ENCODE measurements at regions not wholly inside any gene's neighbourhood (a gene's known extent, or its start where the extent isn't known, plus 50 kb on each side); places are given as distances from the start of the nearest gene placed in this dataset.

DNA sequence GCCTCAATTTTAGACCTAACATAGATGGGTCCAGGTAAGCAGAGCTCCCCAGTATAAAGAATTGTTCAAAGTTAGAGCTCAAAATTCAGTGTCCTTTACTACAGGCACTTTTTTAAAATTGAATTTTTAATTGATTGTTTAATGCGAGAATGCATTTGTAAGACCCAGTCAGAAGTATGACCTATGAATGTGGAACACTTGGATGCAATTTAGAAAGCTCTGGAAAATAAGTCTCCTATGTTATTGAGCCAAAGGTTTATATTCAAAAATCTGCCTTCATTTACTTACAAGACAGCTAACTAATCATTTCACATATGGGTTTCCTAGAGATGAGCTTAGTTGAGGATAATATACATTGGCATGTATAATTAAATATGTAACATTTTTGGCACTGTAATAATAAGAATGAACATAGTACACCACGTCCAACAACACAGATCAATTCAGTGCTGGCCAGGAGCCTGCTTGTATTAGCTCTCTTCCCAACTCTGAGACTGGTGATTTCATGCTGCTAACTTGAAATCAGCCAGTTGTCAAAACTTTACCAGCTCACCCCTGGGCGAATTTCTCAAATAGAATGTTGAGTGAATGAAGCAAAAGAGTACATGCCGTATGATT, 197.2 kb upstream of the NPY2R start:
- no peaks in the 10 kb centered on the region for H3K27me3 ChIP-seq (ENCODE audit: insufficient read depth, low read depth)
- no peaks in the 10 kb centered on the region for H3K79me2 ChIP-seq (ENCODE audit: insufficient read depth, low read depth)
- TF ChIP-seq, protein P1, sequence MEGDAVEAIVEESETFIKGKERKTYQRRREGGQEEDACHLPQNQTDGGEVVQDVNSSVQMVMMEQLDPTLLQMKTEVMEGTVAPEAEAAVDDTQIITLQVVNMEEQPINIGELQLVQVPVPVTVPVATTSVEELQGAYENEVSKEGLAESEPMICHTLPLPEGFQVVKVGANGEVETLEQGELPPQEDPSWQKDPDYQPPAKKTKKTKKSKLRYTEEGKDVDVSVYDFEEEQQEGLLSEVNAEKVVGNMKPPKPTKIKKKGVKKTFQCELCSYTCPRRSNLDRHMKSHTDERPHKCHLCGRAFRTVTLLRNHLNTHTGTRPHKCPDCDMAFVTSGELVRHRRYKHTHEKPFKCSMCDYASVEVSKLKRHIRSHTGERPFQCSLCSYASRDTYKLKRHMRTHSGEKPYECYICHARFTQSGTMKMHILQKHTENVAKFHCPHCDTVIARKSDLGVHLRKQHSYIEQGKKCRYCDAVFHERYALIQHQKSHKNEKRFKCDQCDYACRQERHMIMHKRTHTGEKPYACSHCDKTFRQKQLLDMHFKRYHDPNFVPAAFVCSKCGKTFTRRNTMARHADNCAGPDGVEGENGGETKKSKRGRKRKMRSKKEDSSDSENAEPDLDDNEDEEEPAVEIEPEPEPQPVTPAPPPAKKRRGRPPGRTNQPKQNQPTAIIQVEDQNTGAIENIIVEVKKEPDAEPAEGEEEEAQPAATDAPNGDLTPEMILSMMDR (conservative IDR thresholded peaks at IDR 0.05; ENCODE audit: low read depth, low read length): no peak
- H4K20me1 ChIP-seq (ENCODE audit: insufficient read depth): no peaks in the 10 kb centered on the region
- H3K4me3 ChIP-seq (IDR thresholded peaks at IDR 0.05; ENCODE audit: insufficient read depth, low read depth, low read length): no peak overlapping the region
- no peaks in the 10 kb centered on the region for H3K36me3 ChIP-seq (ENCODE audit: insufficient read depth)
- no peak overlapping the region for H3K4me2 ChIP-seq
- H2AFZ ChIP-seq (ENCODE audit: low read depth): no peak overlapping the region
- no peaks in the 10 kb centered on the region for H3K4me1 ChIP-seq (ENCODE audit: low read depth, poor library complexity, severe bottlenecking)
- no peak overlapping the region for H3K9ac ChIP-seq
- H3K27ac ChIP-seq: no peak overlapping the region

DNA sequence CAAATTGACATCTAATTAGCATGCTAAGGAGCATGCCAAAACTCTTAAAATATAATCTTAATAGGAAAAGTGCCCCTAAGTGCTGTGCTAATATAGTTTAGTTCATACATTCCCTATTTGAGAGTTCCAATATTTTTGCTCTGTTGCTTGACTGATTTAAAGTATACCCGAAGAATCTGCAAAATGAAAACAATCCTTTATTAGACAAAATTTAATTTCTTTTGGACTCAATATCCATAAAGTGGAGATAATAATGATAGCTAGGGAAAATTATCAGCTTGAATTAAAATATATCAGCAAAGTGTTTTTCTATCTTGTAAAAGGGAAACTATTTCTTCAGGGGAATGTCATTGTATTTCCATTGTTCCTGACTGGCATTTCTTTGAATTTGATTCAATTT, 196.0 kb upstream of the NPY2R start:
- Histone ChIP-seq H3K9ac (no peak overlapping the region), H4K20me1 (ENCODE audit: insufficient read depth) (no peaks in the 10 kb centered on the region), H3K36me3 (ENCODE audit: insufficient read depth) (no peaks in the 10 kb centered on the region), H3K27me3 (ENCODE audit: insufficient read depth, low read depth) (no peaks in the 10 kb centered on the region), H3K79me2 (ENCODE audit: insufficient read depth, low read depth) (no peaks in the 10 kb centered on the region), H3K27ac (no peak overlapping the region), H3K4me2 (no peak overlapping the region), H3K4me1 (ENCODE audit: low read depth, poor library complexity, severe bottlenecking) (no peaks in the 10 kb centered on the region), H2AFZ (ENCODE audit: low read depth) (no peak overlapping the region), H3K4me3 (IDR thresholded peaks at IDR 0.05; ENCODE audit: insufficient read depth, low read depth, low read length) (no peak overlapping the region)
- TF ChIP-seq, protein P1 (conservative IDR thresholded peaks at IDR 0.05; ENCODE audit: low read depth, low read length): no peak

DNA sequence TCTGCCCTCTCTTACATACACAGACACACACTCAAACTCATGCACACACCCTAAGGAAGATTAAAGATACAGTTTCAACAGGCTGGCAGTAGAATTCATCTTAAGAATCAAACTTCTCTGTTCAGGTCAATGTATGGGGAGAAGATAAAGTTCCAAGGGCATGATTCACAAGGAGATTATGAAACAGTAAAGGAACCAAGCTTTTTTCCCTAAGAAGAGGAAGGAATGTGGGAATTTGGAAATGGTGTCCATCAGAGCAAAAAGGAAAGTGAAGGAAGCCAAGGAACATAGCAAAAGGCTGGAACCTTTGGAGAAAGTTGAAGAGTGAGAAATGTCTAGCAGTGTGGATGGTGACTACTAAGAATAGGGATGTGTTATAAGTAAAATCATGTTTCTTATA, 191.0 kb upstream of the NPY2R start:
- no peak overlapping the region for H3K4me3 ChIP-seq (IDR thresholded peaks at IDR 0.05; ENCODE audit: insufficient read depth, low read depth, low read length)
- H3K9ac ChIP-seq: no peak overlapping the region
- H2AFZ ChIP-seq (ENCODE audit: low read depth): no peak overlapping the region
- H3K36me3 ChIP-seq (ENCODE audit: insufficient read depth): no peaks in the 10 kb centered on the region
- no peaks in the 10 kb centered on the region for H3K4me1 ChIP-seq (ENCODE audit: low read depth, poor library complexity, severe bottlenecking)
- TF ChIP-seq, protein P1 (conservative IDR thresholded peaks at IDR 0.05; ENCODE audit: low read depth, low read length): no peak
- H3K4me2 ChIP-seq: no peak overlapping the region
- no peaks in the 10 kb centered on the region for H3K27me3 ChIP-seq (ENCODE audit: insufficient read depth, low read depth)
- H3K27ac ChIP-seq: no peak overlapping the region
- no peaks in the 10 kb centered on the region for H4K20me1 ChIP-seq (ENCODE audit: insufficient read depth)
- no peaks in the 10 kb centered on the region for H3K79me2 ChIP-seq (ENCODE audit: insufficient read depth, low read depth)

DNA sequence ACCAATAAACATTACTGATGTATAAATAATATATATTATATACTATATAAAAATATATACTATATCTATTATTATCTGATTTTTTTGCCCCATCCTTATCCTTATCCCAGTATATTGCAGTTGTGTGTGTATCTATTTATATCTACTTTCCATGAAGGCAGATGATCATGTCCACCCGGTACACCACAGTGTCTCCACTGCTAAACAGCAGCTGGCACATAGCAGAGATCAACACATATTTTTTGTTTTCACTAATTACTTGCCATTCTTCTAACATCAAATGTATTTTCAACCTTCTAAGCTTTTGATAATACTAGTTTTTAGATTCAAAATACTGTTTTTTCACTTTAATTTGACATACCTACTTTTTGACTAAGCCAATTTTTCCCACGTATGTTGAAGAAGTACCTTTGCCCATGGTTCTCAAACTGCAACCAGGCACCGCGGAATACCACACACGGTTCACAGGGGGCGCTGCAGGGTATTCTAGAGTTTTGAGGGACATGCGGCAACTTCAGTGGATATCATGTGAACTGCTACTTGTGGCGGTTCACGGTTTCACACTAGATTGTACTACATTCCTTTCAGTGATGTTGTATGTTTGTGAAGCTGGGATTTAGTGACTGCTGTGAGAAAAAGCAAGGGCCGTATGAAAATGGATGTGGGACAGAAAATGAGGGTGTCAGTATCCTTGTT, 182.5 kb upstream of the NPY2R start:
- no peak overlapping the region for H3K4me2 ChIP-seq
- H3K9ac ChIP-seq: no peak overlapping the region
- H4K20me1 ChIP-seq (ENCODE audit: insufficient read depth): no peaks in the 10 kb centered on the region
- TF ChIP-seq, protein P1 (conservative IDR thresholded peaks at IDR 0.05; ENCODE audit: low read depth, low read length): no peak; the same call in 1 of the 2 replicates
- H3K27me3 ChIP-seq (ENCODE audit: insufficient read depth, low read depth): no peaks in the 10 kb centered on the region
- no peaks in the 10 kb centered on the region for H3K79me2 ChIP-seq (ENCODE audit: insufficient read depth, low read depth)
- H3K27ac ChIP-seq: no peak overlapping the region
- no peaks in the 10 kb centered on the region for H3K36me3 ChIP-seq (ENCODE audit: insufficient read depth)
- H3K4me3 ChIP-seq (IDR thresholded peaks at IDR 0.05; ENCODE audit: insufficient read depth, low read depth, low read length): no peak overlapping the region
- no peaks in the 10 kb centered on the region for H3K4me1 ChIP-seq (ENCODE audit: low read depth, poor library complexity, severe bottlenecking)
- H2AFZ ChIP-seq (ENCODE audit: low read depth): no peak overlapping the region
